Small intestine (tissue), 7 donors: ENCODE measurements at regions not wholly inside any gene's neighbourhood (a gene's known extent, or its start where the extent isn't known, plus 50 kb on each side); places are given as distances from the start of the nearest gene placed in this dataset.

Experiments used
- DNase-seq, 2 donors: peaks; one replicate each; pipeline versions ENCODE4 v3.0.0 to v3.0.0-alpha.2; 2013
- FAIRE-seq: peaks from 2 replicates; lab custom pipeline; 2012; peaks lifted over from hg19 to GRCh38; lab: Jason Lieb, UNC
- H3K27ac ChIP-seq, 3 donors: one replicate each; pipeline ENCODE4 v1.5.1; 2013; ENCODE audit warnings: low read length in 2 of 3, mild to moderate bottlenecking in 2 of 3, control low read depth in 1 of 3, inconsistent platforms in 1 of 3, low read depth in 1 of 3, moderate library complexity in 1 of 3
- H3K27me3 ChIP-seq, 3 donors: one replicate each; pipeline ENCODE4 v1.6.1; 2013; ENCODE audit warnings: low read length in 3 of 3, inconsistent platforms in 1 of 3; ENCODE audit not compliant: control insufficient read depth in 3 of 3, insufficient read depth in 3 of 3
- H3K36me3 ChIP-seq, 3 donors: one replicate each; pipeline ENCODE4 v1.6.1; 2013; ENCODE audit warnings: low read length in 3 of 3, inconsistent platforms in 1 of 3, low read depth in 1 of 3, mild to moderate bottlenecking in 1 of 3, moderate library complexity in 1 of 3; ENCODE audit not compliant: control insufficient read depth in 3 of 3, insufficient read depth in 2 of 3
- H3K4me1 ChIP-seq, 3 donors: one replicate each; pipeline ENCODE4 v1.6.1; 2013; ENCODE audit warnings: low read length in 2 of 3, inconsistent platforms in 1 of 3, low read depth in 1 of 3, mild to moderate bottlenecking in 1 of 3, moderate library complexity in 1 of 3; ENCODE audit not compliant: control insufficient read depth in 3 of 3, insufficient read depth in 2 of 3
- H3K4me3 ChIP-seq, 3 donors: one replicate each; pipeline ENCODE4 v1.5.1; 2013; ENCODE audit warnings: low read length in 3 of 3, control low read depth in 1 of 3, inconsistent platforms in 1 of 3, low read depth in 1 of 3, mild to moderate bottlenecking in 1 of 3, moderate library complexity in 1 of 3
- H3K9me3 ChIP-seq, 2 donors: one replicate each; pipeline ENCODE4 v1.6.1; 2013; ENCODE audit warnings: low read depth in 1 of 2, low read length in 1 of 2; ENCODE audit not compliant: control insufficient read depth in 2 of 2, insufficient read depth in 1 of 2
- WGBS, 3 donors: extraction: QIAGEN DNeasy Blood & Tissue Kit; methylation state at CpG; one replicate each; pipeline ENCODE4 v1.1.7; 2013; 5-methylcytosine and 5-hydroxymethylcytosine counted together
- donor health status: healthy with polysubstance abuse.
- donor health status: control.
- donor health status: control.
- donor health status: Bipolar disorder and iron deficiency.
- donor health status: healthy.

GRCh38 chr5:82620957-82621600 is 342.9 kb upstream of the RPS23 start:
- H3K27ac ChIP-seq, result no peak overlapping the region
- peaks cover 3 to 29% (median 6%) of the 10 kb centered on the region in 3 donors for H3K4me1 ChIP-seq
- H3K36me3 ChIP-seq, result no peaks in the 10 kb centered on the region
- H3K4me3 ChIP-seq, result no peak overlapping the region
- H3K27me3 ChIP-seq, result no peaks in the 10 kb centered on the region
- 45 to 75% (median 61%) methylated on average over 3 of the region's 3 CpGs for WGBS, 3 donors
- FAIRE-seq (no peak), DNase-seq (no peak)
- H3K9me3 ChIP-seq, result peaks cover 0 to 11% of the 10 kb centered on the region in 2 donors

- WGBS, 3 donors, result 91 to 94% (median 93%) methylated on average over 3 of the region's 3 CpGs
- no peak for DNase-seq
- Histone ChIP-seq H3K4me3 (no peak overlapping the region), H3K9me3 (no peaks in the 10 kb centered on the region), H3K36me3 (no peaks in the 10 kb centered on the region), H3K27ac (no peak overlapping the region), H3K27me3 (no peaks in the 10 kb centered on the region), H3K4me1 (peaks cover 3 to 19% (median 6%) of the 10 kb centered on the region in 3 donors)
- no peak for FAIRE-seq
Observed at GRCh38 chr5:82619097-82619496, 340.9 kb upstream of the RPS23 start.

- Histone ChIP-seq H3K9me3 (peaks cover 0 to 3% of the 10 kb centered on the region in 2 donors), H3K27ac (no peak overlapping the region), H3K4me3 (no peak overlapping the region), H3K27me3 (no peaks in the 10 kb centered on the region), H3K4me1 (no peaks in the 10 kb centered on the region), H3K36me3 (no peaks in the 10 kb centered on the region)
- DNase-seq, result no peak
- no peak for FAIRE-seq
- 77 to 96% (median 79%) methylated on average over 3 of the region's 3 CpGs for WGBS, 3 donors
Observed at GRCh38 chr5:82614706-82615105, 336.6 kb upstream of the RPS23 start.

GRCh38 chr5:82613891-82614290 is 335.7 kb upstream of the RPS23 start:
- no peak overlapping the region for H3K4me3 ChIP-seq
- FAIRE-seq (no peak), DNase-seq (no peak)
- no peaks in the 10 kb centered on the region for H3K4me1 ChIP-seq
- peaks cover 0 to 3% of the 10 kb centered on the region in 2 donors for H3K9me3 ChIP-seq
- H3K27ac ChIP-seq, result no peak overlapping the region
- no peaks in the 10 kb centered on the region for H3K36me3 ChIP-seq
- H3K27me3 ChIP-seq, result no peaks in the 10 kb centered on the region

GRCh38 chr5:82610686-82611085 is 332.5 kb upstream of the RPS23 start:
- WGBS, 3 donors, result 91 to 94% (median 91%) methylated on average over 3 of the region's 3 CpGs
- FAIRE-seq (no peak), DNase-seq (no peak)
- no peaks in the 10 kb centered on the region for H3K27me3 ChIP-seq
- no peaks in the 10 kb centered on the region for H3K36me3 ChIP-seq
- no peaks in the 10 kb centered on the region for H3K4me1 ChIP-seq
- H3K9me3 ChIP-seq, result peaks cover 1 to 6% of the 10 kb centered on the region in 2 donors
- H3K27ac ChIP-seq, result no peak overlapping the region
- H3K4me3 ChIP-seq, result no peak overlapping the region

- Histone ChIP-seq H3K27ac (no peak overlapping the region), H3K4me1 (peaks cover 0 to 11% (median 2%) of the 10 kb centered on the region in 3 donors), H3K9me3 (peaks cover 1 to 3% of the 10 kb centered on the region in 2 donors), H3K27me3 (no peaks in the 10 kb centered on the region), H3K4me3 (no peak overlapping the region), H3K36me3 (no peaks in the 10 kb centered on the region)
- DNase-seq (no peak), FAIRE-seq (no peak)
- 76 to 97% (median 88%) methylated on average over 2 of the region's 2 CpGs for WGBS, 3 donors
Observed at GRCh38 chr5:82605441-82605973, 327.4 kb upstream of the RPS23 start.

GRCh38 chr5:82603033-82603987 is 325.2 kb upstream of the RPS23 start:
- H3K4me1 ChIP-seq, result peaks cover 0 to 19% (median 2%) of the 10 kb centered on the region in 3 donors
- FAIRE-seq, result no peak
- H3K36me3 ChIP-seq, result no peaks in the 10 kb centered on the region
- no peak overlapping the region for H3K27ac ChIP-seq
- no peaks in the 10 kb centered on the region for H3K27me3 ChIP-seq
- H3K4me3 ChIP-seq, result no peak overlapping the region
- 76 to 91% (median 80%) methylated on average over 8 of the region's 8 CpGs for WGBS, 3 donors
- no peak for DNase-seq
- H3K9me3 ChIP-seq, result peaks cover 1 to 3% of the 10 kb centered on the region in 2 donors

GRCh38 chr5:82601861-82602260 is 323.7 kb upstream of the RPS23 start:
- peak in 1 of 2 donors; percentile 42 for DNase-seq
- Histone ChIP-seq H3K4me1 (peaks cover 0 to 19% (median 2%) of the 10 kb centered on the region in 3 donors), H3K27me3 (no peaks in the 10 kb centered on the region), H3K9me3 (peaks cover 1 to 3% of the 10 kb centered on the region in 2 donors), H3K4me3 (no peak overlapping the region), H3K27ac (peak overlapping the region in 1 of 3 donors; percentile 76), H3K36me3 (no peaks in the 10 kb centered on the region)
- 61 to 79% (median 63%) methylated on average over 1 of the region's 1 CpG for WGBS, 3 donors
- no peak for FAIRE-seq
